ENCODE measurements at regions not wholly inside any gene's neighbourhood (a gene's known extent, or its start where the extent isn't known, plus 50 kb on each side); places are given as distances from the start of the nearest gene placed in this dataset.
"Not testable (repeated sequence)": the region's sequence is repeated elsewhere in the genome, so short reads cannot be mapped to it uniquely, and the experiment has no call there.

DNA sequence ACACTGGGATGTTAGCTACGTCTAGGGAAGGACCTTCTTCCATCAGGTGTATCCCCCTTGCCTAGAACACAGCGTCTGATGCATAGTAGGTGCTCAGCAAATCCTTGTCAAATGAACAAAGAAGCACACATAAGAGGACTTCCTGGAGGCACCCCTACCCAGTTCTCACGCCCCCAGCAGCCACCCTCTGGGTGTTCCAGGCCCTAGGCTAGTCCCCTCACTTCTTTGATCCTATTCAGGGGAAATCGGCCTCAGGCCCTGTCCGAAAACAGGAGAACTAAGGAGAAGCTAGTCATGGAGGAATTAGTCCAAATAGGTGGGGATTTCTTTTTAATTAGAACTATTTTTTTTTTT is 84.7 kb upstream of the SIRPA start:
- DNase-seq: no peak

DNA sequence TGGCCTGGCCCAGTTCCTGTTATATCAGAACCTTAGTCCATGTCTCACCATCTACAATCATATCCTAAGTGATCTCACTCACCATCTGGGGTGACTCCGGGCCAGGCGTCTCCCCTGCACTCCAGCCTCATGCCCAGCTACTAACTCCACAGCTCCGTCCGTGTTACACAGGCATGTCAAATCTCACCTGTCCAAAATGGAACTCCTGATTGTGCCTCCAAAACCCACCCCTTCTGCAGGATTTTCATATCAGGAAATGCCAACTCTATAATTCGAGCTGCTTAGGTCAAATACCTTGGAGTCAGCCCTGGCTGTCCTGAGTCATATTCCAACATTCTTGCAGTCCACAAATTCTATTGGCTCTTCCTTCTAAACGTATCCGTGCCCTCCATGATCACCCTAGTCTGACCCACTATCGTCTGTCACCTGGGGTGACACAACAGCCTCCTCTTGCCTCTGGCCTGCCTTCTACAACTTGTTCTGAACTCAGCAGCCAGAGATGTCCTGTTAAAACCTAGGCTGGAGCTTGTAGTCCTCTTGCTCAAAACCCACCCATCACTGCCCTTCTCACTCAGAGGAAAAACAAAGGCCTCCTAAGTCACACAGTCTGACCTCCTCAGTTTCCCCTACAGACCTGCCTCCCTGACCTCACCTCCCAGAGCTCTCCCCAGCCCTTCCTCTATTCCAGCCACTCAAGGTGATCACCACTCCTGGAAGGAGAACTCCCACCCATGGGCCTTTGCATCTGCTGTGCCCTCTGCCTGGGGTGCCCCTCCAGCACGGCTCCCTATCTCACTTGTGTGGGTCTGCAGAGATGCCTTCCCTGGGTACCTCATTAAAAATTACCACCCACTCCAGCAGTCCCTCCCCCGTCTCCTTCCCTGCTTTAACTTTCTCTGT is 85.3 kb upstream of the SIRPA start:
- DNase-seq: peak; percentile 9

DNA sequence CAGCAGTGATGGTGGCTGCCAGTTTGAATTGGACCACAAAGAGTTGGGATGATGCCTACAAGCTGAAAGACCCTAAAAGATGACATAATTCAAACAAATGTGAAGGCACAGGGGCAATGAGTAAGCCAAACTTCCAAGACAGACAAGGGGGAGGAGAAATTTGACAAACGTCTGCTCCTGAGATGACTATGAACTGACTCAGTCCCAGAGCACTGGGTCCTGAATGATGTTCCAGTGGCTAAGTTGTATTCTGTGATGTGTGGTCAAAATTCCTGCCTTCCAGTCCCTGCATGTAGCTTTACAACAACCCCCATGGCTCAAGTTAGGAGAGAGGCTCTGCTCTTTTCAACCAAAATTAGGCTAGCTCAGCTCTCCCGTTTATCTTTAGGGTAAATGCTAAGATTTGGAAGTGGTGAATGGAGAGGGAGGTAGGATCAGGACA is 86.1 kb upstream of the SIRPA start:
- peak; percentile 5 for DNase-seq

DNA sequence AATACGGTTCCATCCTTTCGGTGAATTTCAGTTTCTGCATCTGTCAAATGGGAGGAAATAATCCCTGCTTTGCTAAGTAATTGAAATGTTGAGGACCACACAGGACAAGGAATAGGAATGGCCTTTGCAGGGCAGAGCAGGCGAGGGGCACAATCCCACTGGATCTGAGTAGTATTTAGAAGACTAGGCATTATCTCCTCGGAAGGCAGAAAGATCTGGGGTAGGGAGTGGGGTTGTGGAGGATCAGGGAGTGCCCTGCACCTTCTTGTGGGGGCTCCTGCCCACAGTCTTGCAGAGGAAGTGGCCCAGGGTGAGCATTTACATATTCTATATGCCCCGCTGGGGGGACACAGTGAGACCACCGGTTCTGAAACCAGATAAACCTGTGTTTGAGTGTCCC is 87.1 kb upstream of the SIRPA start:
- no peak for DNase-seq

DNA sequence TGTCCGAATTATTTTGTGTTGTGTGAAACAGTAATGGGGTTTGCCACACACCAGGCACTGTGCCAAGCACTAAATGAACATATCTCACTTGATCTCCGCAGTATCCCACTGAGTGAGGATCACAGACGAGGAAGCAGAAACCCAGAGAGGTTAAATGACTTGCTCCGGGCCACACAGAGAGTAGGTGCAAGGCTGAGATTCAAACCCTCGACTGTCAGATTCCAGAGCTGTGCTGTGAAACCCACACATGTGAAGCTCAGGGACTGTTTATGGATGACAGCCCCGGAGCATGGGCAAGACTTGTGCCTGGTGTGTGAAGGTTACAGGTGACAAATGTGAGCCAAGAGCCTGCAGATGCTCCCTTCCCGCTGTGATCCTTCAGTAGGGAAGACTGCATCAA is 87.8 kb upstream of the SIRPA start:
- DNase-seq: no peak

DNA sequence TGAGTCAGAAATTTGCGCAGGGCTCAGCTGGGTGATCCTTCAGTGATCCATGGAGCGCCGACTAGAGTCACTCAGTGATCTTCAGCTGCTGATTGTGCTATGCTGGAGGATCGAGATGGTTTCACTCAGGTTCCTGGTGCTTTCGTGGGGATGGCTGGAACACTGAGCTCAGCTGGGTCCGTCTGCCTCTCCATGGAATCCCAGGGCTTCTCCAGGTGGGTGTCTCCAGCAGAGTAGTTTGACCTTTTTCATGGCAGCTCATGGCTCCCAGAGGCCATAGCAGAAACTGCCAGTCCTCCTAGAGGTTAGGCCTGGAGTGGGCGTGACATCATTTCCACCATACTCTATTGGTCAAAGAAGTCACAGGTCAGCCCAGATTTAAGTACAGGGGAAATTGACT is 88.8 kb upstream of the SIRPA start:
- DNase-seq: no peak

DNA sequence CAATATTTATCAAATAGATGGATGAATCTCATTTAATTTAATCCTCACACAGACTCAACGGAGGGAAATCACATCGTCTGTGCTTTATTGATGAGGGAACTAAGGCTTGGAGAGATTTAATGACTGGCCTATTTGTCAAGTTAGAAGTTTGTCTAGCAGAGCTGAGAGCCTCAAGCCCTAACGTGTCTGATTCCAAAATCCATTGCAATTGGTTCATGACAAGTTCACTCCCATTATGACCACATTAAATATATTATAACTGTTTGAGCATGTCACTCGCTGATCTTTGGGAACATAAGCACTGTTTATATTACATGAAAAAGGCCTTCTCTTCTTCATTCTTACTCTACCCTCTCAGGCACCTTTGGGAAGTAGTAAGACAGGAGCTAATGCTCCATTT is 89.4 kb upstream of the SIRPA start:
- no peak for DNase-seq

DNA sequence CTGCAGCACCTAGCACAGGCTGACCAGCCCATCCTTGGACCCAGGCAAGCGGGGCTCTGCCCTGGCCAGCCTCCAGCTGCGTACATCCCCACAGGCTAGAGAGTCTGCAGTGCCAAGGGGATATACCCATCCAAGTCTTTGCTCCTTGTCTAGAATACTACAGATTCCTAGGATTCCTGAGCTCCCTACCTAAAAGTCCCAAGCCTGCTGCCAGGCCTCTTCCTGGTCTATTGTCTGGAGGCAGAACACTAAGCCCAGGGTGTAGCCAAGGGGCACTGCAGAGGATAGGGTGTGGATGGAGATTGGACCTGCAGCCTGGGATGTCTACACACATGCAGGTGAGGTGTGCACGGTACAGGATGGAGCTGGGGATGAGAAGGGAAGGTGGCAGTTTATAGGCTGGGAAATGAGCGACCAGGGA is 90.0 kb upstream of the SIRPA start:
- DNase-seq: no peak

DNA sequence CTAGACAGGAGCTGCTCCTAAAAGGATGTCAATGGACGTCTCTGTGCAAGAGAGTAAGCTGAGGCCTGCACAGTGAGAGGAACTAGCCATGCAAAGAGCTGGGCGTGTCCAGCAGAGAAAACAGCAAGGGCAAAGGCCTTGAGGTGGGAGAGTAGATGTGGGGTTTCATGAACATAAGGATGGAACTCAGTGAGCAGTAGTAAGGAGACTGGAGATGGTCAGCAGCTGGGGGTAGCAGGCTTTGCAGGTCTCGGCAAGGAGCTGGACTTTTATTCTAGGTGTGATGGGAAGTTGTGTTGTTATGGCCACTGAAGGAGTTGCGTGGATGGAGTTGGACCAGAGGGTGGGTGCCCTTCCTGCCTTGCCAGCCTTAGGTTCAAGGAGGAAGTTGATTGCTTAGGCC is 90.7 kb upstream of the SIRPA start:
- no peak for DNase-seq

DNA sequence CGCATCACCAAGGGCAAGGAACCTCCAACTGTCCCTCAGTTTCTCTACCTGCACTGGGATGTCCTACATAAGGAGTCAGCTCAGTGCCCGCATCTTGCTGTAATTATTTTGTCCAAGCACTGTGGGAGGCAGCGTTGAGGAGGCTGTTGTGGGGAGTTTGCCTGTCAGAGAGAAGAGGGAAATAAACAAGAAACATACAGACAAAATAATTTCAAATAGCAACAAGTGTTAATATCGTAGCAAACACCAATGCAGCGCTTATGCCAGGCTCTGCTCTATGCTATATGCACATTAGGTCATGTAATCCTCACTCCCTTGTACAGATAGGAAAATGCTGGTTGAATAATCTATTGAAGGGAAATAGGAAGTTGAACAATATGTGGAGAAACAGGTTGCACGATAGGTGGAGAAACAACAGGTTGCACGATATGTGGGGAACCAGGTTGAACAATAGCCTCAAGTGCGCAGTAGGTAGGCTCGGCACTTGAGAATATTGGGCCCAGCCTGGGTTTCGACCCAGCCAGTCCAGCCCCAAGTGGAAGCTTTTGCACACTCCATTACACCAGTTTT is 91.2 kb upstream of the SIRPA start:
- no peak for DNase-seq

DNA sequence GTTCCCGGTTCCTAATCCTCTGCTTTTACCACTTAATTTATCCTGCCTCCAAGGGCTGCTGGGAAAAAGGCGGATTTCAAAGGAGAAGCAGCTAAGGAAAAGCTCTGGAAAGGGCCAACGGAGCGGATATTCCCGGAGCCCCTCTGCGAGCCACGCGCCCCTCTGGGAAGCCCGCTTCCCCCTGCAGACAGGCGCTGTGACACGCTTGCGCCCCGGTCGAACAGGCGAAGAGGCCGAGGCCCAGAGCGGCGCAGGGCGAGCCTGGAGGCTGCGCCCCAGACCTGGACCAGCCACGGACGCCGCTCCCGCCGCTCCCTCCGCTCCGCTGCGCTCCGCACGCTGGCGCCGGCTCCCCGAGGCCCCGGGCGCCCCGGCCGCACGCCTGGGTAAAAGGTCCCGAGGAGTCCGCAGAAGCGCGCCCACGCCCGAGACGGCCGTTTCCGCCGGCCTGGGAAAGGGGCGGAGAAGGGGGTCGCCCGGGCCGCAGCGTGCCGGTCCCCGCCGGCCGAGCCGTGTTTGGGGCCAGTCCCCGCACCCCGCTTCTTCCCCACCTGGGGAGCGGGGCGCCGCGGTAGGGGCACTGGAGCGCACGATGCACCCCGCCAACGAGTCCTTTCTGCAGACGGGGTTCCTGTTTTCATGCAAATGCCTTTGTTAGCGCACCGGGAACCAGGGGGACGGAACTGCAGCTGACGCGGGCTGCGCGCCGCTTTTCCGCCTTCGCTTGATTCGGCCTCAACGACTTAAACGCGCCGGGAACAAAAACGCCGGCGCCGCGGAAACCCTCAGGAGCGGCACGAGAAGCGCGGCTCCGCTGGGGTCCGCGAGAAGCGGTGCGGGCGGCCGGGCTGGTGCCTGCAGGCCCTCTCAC is 91.9 kb upstream of the SIRPA start:
- DNase-seq: peak; percentile 11

DNA sequence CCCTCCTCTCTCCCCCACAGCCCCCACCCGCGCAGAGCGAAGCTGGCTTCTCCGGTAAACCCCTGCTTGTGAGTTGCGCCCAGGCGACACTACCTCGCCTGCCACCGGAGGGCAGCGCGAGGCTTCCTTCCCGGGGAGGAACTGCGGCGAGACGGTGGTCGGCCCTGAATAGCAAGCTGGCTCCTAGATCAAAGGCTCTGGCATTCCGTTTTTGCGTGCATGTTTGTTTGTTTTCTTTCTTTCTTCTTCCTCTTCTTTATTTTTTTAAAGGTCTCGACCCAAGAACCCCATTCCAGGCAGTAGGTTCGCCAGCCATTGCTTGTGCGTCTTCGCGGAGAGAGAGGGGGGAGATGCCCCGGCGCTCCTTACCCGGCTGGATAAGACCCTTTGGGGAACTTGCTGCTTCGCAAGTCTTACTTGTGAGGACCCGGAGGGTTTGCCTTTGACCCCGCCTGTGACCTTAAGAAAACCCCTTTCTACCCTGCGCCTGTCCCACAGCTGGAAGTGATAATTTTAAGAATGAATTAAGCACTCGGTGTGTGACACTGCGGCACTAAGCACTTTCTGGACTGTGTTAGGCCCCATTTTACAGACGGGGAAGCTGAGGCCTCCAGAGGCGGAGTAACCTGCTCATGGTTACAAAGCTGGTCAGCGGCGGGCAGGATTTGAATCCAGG is 92.7 kb upstream of the SIRPA start:
- peak; percentile 35 for DNase-seq

DNA sequence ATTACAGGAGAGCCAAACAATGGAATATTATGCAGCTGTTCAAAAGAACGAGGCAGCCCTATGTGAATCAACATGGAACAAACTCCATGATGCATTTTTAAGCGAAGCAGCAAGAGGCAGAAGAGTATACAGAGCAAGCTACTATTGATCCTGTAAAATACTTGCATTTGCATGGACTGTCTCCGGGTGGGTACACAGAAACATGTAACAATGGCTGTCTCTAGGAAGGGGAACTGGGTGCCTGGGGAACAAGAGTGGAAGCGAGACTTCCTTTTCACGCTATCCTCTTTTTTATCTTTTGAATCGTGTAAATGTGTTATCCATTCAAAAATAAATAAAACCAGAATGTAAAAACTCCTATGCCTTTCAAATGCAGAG is 93.3 kb upstream of the SIRPA start:
- DNase-seq: no peak

DNA sequence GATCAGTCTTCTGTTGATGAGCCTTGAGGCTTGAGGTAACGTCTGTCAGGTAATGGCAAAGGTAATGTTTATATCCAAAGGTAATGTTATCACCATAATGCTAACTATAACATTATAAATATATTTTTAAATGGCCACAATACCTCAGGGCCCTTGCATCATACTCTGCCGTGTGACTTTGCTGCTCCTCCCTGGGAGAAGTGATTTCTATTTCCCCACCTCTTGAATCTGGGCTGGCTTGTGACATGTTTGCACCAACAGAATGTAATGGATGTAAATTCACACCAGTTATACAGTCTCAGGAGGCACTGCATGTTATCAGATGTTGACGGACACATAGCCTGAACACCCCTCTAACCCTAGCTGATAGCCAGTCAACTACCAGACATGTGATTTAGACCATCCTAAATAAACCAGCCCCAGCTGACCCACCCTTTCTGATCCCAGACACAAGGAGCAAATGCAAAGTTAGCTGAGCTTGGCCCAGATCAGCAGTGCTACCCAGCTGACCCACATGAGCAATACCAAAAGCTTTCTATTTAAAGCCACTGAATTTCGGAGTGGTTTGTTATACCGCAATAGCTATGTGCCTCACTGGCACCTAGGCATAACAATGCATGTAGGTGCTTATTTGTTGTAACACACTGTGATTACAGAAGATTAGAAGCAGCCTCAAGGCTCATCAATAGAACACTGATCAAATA is 93.8 kb upstream of the SIRPA start:
- DNase-seq: no peak

DNA sequence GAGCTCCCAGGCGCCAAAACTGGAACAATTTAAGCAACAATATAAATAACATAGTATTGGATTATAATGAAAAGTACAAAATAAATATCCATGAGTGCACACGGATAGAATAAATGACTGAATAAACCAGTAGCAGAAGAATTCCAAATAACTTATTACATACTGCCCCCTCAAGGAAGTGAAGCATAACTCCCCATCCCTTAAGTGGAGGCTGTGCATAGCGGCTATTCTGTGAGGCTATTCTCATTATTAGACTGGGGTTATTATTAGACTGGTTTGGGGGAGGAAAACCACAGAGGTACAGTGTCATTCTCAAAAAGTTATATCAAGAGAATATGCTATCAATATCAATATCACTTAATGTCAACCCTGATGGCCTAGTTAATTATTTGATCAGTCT is 94.4 kb upstream of the SIRPA start:
- no peak for DNase-seq

DNA sequence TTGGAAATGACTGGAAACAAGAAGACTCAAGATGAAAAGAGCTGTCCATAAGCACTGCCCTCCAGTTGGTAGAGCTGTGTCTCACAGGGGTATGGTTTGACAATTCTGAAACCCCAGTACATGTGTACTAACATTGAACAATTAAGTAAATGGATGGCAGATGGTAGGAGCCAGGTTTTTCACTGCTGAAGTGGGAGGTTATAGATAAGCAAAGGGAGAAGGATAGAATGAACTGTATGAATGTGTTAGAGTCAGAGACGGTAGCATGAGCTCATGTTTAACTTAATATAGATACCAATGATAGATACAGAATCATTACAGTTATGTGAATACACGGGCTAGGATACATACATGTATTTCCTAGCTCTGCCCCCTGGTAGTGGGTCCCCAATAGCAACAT is 95.0 kb upstream of the SIRPA start:
- DNase-seq: no peak

DNA sequence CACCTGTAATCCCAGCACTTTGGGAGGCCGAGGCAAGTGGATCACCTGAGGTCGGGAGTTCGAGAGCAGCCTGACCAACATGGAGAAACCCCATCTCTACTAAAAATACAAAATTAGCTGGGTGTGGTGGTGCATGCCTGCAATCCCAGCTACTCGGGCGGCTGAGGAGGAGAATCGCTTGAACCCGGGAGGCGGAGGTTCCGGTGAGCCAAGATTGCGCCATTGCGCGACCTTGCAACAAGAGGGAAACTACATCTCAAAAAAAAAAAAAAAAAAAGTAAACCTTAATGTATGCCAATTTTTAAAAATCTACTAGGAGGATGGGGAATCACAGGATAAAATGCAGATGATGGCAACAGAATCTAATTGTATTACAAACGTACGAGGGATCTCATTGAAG is 95.5 kb upstream of the SIRPA start:
- not testable (repeated sequence) for DNase-seq

DNA sequence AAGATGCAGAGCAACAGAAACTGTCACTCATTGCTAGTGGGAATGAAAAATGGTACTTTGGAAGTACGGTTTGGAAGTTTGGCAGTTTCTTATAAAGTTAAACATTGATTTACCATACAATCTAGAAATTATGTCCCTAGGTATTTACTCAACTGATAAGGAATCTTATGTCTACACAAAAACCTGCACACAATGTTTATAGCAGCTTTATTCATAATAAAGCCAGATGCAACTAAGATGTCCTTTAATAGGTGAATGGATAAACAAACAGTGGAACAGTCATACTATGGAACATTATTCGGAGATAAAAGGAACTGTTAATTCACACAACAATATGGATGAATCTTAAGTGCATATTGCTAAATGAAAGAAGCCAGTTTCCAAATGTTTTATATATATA is 96.2 kb upstream of the SIRPA start:
- DNase-seq: no peak

DNA sequence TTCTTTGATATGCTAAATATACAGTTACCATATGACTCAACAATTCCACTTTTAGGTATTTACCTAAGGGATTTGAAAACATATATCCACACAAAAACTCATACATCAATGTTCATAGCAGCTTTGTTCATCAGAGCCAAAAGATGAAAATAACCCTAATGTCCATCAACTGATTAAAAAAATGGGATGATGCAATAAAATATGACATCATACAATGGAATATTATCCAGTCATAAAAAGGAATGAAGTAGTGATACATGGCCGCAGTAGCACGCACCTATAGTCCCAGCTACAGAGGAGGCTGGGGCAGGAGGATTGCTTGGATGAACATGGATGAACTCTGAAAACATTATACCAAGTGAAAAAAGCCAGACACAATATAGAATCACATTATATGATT is 101.4 kb upstream of the SIRPA start:
- no peak for DNase-seq

DNA sequence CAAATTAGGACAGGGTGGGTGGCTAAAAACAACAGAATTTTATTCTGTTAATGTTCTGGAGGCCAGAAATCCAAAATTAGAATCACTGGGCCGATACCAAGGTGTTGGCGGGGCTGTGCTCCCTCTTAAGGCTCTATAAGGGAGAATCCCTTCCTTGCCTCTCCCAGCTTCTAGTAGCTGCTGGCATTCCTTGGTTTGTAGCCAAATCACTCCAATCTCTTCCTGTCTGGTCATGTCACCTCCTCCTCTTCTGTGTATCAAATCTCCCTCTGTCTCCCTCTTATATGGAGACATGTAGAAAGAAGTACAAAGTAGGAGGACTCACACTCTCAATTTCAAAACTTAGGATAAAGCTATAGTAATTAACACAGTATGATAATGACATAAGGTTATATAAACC is 102.9 kb upstream of the SIRPA start:
- DNase-seq: no peak

DNA sequence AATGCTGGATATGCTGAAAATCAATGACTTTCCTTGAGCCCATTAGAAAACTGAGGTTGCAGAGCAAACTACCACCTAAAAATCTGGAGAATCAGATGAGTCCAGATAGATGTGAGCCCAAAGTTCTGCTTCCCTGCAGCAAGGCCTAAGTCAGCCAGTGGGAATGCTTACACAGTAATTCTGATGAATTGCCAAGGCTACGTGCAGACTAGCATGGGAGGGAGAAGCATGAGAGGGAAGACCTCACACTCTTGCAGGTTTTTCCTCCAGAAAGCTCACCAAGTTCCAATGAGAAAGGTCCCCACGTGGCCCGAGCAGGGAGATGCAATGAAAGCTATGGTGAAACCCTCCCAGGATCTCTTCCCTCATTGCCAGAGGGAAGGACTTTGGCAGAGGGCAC is 104.8 kb upstream of the SIRPA start:
- no peak for DNase-seq

DNA sequence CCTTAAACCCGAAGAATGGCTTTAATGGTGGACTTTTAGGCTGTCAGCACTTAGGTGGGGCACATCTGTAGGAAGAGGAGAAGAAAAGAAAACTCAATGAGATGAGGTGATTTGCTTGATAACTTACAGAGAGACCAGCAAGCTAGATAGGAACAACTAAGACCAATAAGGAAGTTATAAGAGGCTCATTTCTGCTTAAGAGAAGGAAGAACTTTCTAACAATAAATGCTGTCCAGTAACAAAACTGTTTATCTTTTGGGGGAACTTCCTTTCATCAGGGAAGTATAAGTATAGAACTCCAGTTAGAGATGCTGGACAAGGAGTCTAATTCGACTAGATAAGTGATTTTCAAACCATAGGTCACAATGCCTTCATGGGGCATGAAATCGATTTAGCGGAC is 107.2 kb upstream of the SIRPA start:
- DNase-seq: no peak

DNA sequence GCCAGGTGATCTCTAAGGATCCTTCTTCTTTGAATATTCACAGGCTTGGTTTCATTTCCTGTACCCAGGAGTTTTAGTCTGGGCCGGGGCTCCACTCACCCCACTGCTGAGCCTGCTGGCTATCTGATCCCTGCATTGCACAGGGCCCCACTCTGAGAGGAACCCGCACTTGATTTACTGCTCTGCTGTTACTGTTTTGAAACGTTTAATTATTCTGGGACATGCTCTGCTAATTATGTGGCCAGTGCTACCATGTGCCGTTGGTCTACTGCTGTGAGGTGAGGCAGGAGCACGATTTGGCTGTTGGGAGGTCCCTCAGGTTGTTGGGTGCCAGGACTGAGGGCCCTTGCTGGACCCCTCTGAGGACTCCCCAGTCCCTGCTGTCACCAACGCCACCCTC is 108.7 kb upstream of the SIRPA start:
- no peak for DNase-seq
